HEK293 (cell line): ENCODE measurements at regions not wholly inside any gene's neighbourhood (a gene's known extent, or its start where the extent isn't known, plus 50 kb on each side); places are given as distances from the start of the nearest gene placed in this dataset.

Source experiments
- MEIS1 ChIP-seq: sonication (generic); formaldehyde crosslinking; IDR thresholded peaks from 2 replicates; pipeline ENCODE4 v1.8.1; 2022; ENCODE audit warnings: missing genetic modification reagents, mild to moderate bottlenecking, borderline replicate concordance
- SETDB1 ChIP-seq: IDR thresholded peaks from one replicate; pipeline ENCODE4 v1.6.1; 2017; ENCODE audit warnings: mild to moderate bottlenecking, low read length, moderate library complexity, mixed read lengths; ENCODE audit not compliant: insufficient read length
- ZNF121 ChIP-seq: fragments of 450-650 bp; formaldehyde crosslinking; IDR thresholded peaks from 2 replicates; pipeline ENCODE4 v1.5.1; 2016; ENCODE audit warnings: missing biosample characterization, missing genetic modification characterization
- ZNF174 ChIP-seq: fragments of 450-650 bp; formaldehyde crosslinking; IDR thresholded peaks from 2 replicates; pipeline ENCODE4 v1.5.0; 2017; ENCODE audit warnings: missing biosample characterization, mild to moderate bottlenecking, missing genetic modification characterization
- TF ChIP-seq, protein P1 (sequence below): fragments of 450-650 bp; formaldehyde crosslinking; IDR thresholded peaks from 2 replicates; pipeline ENCODE4 v1.5.1; 2016; ENCODE audit warnings: missing biosample characterization, missing genetic modification characterization
- TF ChIP-seq, protein P2 (sequence below): fragments of 450-650 bp; formaldehyde crosslinking; optimal IDR thresholded peaks from 2 replicates; pipeline ENCODE3; 2016; ENCODE audit warnings: missing biosample characterization, mild to moderate bottlenecking, missing genetic modification characterization

DNA sequence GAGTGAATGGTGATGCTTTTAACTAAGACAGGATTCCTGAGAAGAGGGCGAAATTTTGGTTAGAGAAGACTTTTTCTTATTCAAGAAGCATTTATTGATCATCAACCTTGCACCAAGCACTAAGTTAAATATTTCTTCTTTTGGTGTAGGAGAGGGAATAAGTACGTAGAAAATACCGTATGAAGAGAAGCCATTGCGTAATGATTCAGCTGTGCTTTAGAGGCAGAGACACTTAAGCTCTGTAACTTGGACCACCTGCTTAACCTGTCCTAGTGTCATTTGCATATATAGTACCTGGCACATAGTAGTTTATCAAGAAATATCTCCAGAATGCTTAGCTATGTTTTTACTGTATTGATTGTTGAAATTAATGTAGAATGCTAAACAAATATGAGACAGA, 430.9 kb upstream of the ZNF608 start:
- TF ChIP-seq, protein P1, sequence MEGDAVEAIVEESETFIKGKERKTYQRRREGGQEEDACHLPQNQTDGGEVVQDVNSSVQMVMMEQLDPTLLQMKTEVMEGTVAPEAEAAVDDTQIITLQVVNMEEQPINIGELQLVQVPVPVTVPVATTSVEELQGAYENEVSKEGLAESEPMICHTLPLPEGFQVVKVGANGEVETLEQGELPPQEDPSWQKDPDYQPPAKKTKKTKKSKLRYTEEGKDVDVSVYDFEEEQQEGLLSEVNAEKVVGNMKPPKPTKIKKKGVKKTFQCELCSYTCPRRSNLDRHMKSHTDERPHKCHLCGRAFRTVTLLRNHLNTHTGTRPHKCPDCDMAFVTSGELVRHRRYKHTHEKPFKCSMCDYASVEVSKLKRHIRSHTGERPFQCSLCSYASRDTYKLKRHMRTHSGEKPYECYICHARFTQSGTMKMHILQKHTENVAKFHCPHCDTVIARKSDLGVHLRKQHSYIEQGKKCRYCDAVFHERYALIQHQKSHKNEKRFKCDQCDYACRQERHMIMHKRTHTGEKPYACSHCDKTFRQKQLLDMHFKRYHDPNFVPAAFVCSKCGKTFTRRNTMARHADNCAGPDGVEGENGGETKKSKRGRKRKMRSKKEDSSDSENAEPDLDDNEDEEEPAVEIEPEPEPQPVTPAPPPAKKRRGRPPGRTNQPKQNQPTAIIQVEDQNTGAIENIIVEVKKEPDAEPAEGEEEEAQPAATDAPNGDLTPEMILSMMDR (tag by site-specific recombination) = no peak
- TF ChIP-seq, protein P2, sequence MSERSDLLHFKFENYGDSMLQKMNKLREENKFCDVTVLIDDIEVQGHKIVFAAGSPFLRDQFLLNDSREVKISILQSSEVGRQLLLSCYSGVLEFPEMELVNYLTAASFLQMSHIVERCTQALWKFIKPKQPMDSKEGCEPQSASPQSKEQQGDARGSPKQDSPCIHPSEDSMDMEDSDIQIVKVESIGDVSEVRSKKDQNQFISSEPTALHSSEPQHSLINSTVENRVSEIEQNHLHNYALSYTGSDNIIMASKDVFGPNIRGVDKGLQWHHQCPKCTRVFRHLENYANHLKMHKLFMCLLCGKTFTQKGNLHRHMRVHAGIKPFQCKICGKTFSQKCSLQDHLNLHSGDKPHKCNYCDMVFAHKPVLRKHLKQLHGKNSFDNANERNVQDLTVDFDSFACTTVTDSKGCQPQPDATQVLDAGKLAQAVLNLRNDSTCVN (tag by site-specific recombination) = no peak
- TF ChIP-seq ZNF174 (tag by site-specific recombination) (no peak), ZNF121 (tag by site-specific recombination) (no peak), MEIS1 (CRISPR knock-in tag) (no peak), SETDB1 (no peak)
